H9 (cell line): ENCODE measurements at regions not wholly inside any gene's neighbourhood (a gene's known extent, or its start where the extent isn't known, plus 50 kb on each side); places are given as distances from the start of the nearest gene placed in this dataset.

Experiments
- DNase-seq: peaks from one replicate; pipeline ENCODE4 v3.0.0-alpha.2; 2017
- H2AFZ ChIP-seq: one replicate; pipeline ENCODE4 v1.6.1; 2013; ENCODE audit warnings: mild to moderate bottlenecking, low read length, control low read depth, moderate library complexity
- H2AK5ac ChIP-seq: 2 replicates; pipeline ENCODE4 v1.6.1; 2013; ENCODE audit warnings: low read length, control low read depth, mixed read lengths; ENCODE audit not compliant: insufficient read length
- H2BK120ac ChIP-seq: one replicate; pipeline ENCODE4 v1.6.1; 2013; ENCODE audit warnings: low read depth, mild to moderate bottlenecking, low read length, control low read depth, inconsistent platforms; ENCODE audit not compliant: poor library complexity, severe bottlenecking
- H2BK12ac ChIP-seq: 2 replicates; pipeline ENCODE4 v1.6.1; 2013; ENCODE audit warnings: low read length, control low read depth, mixed read lengths, low read depth; ENCODE audit not compliant: insufficient read length
- H2BK15ac ChIP-seq: 2 replicates; pipeline ENCODE4 v1.6.1; 2013; ENCODE audit warnings: low read depth, low read length, control low read depth
- H2BK20ac ChIP-seq: one replicate; pipeline ENCODE4 v1.6.1; 2013; ENCODE audit warnings: low read depth, mild to moderate bottlenecking, low read length, control low read depth, inconsistent platforms; ENCODE audit not compliant: poor library complexity, severe bottlenecking
- H2BK5ac ChIP-seq: 2 replicates; pipeline ENCODE4 v1.6.1; 2013; ENCODE audit warnings: low read length, control low read depth, mixed read lengths; ENCODE audit not compliant: insufficient read length
- H3K14ac ChIP-seq: 2 replicates; pipeline ENCODE4 v1.6.1; 2013; ENCODE audit warnings: low read length, control low read depth; ENCODE audit not compliant: insufficient read depth
- H3K18ac ChIP-seq: 2 replicates; pipeline ENCODE4 v1.6.1; 2013; ENCODE audit warnings: low read depth, mild to moderate bottlenecking, mixed read lengths, low read length, control low read depth; ENCODE audit not compliant: insufficient read length
- H3K23ac ChIP-seq: 2 replicates; pipeline ENCODE4 v1.6.1; 2013; ENCODE audit warnings: low read length, control low read depth, mixed read lengths, low read depth; ENCODE audit not compliant: insufficient read length
- H3K23me2 ChIP-seq: 2 replicates; pipeline ENCODE4 v1.6.1; 2013; ENCODE audit warnings: low read depth, mild to moderate bottlenecking, mixed read lengths, low read length, control low read depth; ENCODE audit not compliant: insufficient read length, poor library complexity, severe bottlenecking
- H3K27ac ChIP-seq: 2 replicates; pipeline ENCODE4 v1.5.1; 2013; ENCODE audit warnings: low read length, control low read depth, mixed read lengths, low read depth; ENCODE audit not compliant: insufficient read length
- H3K27me3 ChIP-seq: 2 replicates; pipeline ENCODE4 v1.6.1; 2013; ENCODE audit warnings: low read length, control low read depth, inconsistent platforms; ENCODE audit not compliant: insufficient read depth
- H3K4ac ChIP-seq: 2 replicates; pipeline ENCODE4 v1.6.1; 2013; ENCODE audit warnings: low read depth, mild to moderate bottlenecking, control low read depth, inconsistent platforms, low read length, moderate library complexity
- H3K4me1 ChIP-seq: 2 replicates; pipeline ENCODE4 v1.6.1; 2013; ENCODE audit warnings: low read length, control low read depth, inconsistent platforms; ENCODE audit not compliant: insufficient read depth
- H3K4me2 ChIP-seq: 2 replicates; pipeline ENCODE4 v1.6.1; 2013; ENCODE audit warnings: low read length, control low read depth, mixed read lengths; ENCODE audit not compliant: insufficient read length, insufficient read depth
- H3K56ac ChIP-seq: 2 replicates; pipeline ENCODE4 v1.6.1; 2013; ENCODE audit warnings: low read depth, mild to moderate bottlenecking, mixed read lengths, low read length, control low read depth; ENCODE audit not compliant: insufficient read length
- H3K79me1 ChIP-seq: 2 replicates; pipeline ENCODE4 v1.6.1; 2013; ENCODE audit warnings: low read depth, mild to moderate bottlenecking, moderate library complexity, low read length, control low read depth, inconsistent platforms; ENCODE audit not compliant: insufficient read depth, poor library complexity, severe bottlenecking
- H3K79me2 ChIP-seq: 2 replicates; pipeline ENCODE4 v1.6.1; 2013; ENCODE audit warnings: low read length, control low read depth, inconsistent platforms; ENCODE audit not compliant: insufficient read depth
- H3K9ac ChIP-seq: 2 replicates; pipeline ENCODE4 v1.6.1; 2013; ENCODE audit warnings: low read length, control low read depth, mixed read lengths; ENCODE audit not compliant: insufficient read length; ENCODE audit errors: extremely low read depth
- H3K9me3 ChIP-seq: one replicate; pipeline ENCODE4 v1.6.1; 2013; ENCODE audit warnings: low read depth, low read length, inconsistent platforms; ENCODE audit not compliant: control insufficient read depth
- H3T11ph ChIP-seq: one replicate; pipeline ENCODE4 v1.6.1; 2013; ENCODE audit warnings: mild to moderate bottlenecking, low read length, control low read depth, inconsistent platforms
- H4K20me1 ChIP-seq: one replicate; pipeline ENCODE4 v1.6.1; 2013; ENCODE audit not compliant: control insufficient read depth, insufficient read length, insufficient read depth
- H4K5ac ChIP-seq: 2 replicates; pipeline ENCODE4 v1.6.1; 2013; ENCODE audit warnings: low read depth, mild to moderate bottlenecking, mixed read lengths, low read length, control low read depth; ENCODE audit not compliant: insufficient read length
- H4K8ac ChIP-seq: replicated peaks from 2 replicates; pipeline ENCODE4 v1.6.1; 2013; ENCODE audit warnings: low read length, control low read depth, mixed read lengths, low read depth; ENCODE audit not compliant: insufficient read length
- H4K91ac ChIP-seq: 2 replicates; pipeline ENCODE4 v1.6.1; 2013; ENCODE audit warnings: low read depth, mild to moderate bottlenecking, moderate library complexity, mixed read lengths, low read length, control low read depth; ENCODE audit not compliant: insufficient read length
- H3K27ac Mint-ChIP-seq, 3 experiments: 2 replicates in 2 of 3; 3 replicates in 1 of 3; pipeline ENCODE4 v1.8.0; 2020 to 2021; ENCODE audit warnings: mixed read lengths in 3 of 3, mild to moderate bottlenecking in 1 of 3, moderate library complexity in 1 of 3
- H3K27me3 Mint-ChIP-seq: 2 replicates; pipeline ENCODE4 v1.8.0; 2021; ENCODE audit warnings: low read depth, mild to moderate bottlenecking, moderate library complexity, mixed read lengths
- H3K36me3 Mint-ChIP-seq, 3 experiments: 2 replicates in 2 of 3; 3 replicates in 1 of 3; pipeline ENCODE4 v1.8.0; 2020 to 2021; ENCODE audit warnings: low read depth in 3 of 3, mixed read lengths in 3 of 3; ENCODE audit not compliant: insufficient read depth in 1 of 3
- H3K4me1 Mint-ChIP-seq, 2 experiments: 2 replicates each; pipeline ENCODE4 v1.8.0; 2020; ENCODE audit warnings: mixed read lengths in 2 of 2
- H3K4me3 Mint-ChIP-seq, 2 experiments: 2 replicates in 1 of 2; 3 replicates in 1 of 2; pipeline ENCODE4 v1.8.0; 2020 to 2021; ENCODE audit warnings: mild to moderate bottlenecking in 2 of 2, mixed read lengths in 2 of 2, moderate library complexity in 1 of 2
- H3K9me3 Mint-ChIP-seq, 2 experiments: 2 replicates in 1 of 2; 3 replicates in 1 of 2; pipeline ENCODE4 v1.8.0; 2020; ENCODE audit warnings: mild to moderate bottlenecking in 2 of 2, mixed read lengths in 2 of 2, moderate library complexity in 1 of 2
- CTCF ChIP-seq: fragments of 200-600 bp; sonication (generic); conservative IDR thresholded peaks from 3 replicates; pipeline ENCODE4 v1.8.0; 2021; ENCODE audit warnings: antibody characterized with exemption, mild to moderate bottlenecking
- WGBS: extraction: QIAGEN DNeasy Blood & Tissue Kit; methylation state at CpG from one replicate; pipeline ENCODE4 v1.1.7; 2013; ENCODE audit warnings: missing lambda C conversion rate, low lambda C conversion rate, mixed read lengths; ENCODE audit not compliant: insufficient read length; ENCODE audit errors: extremely low coverage; 5-methylcytosine and 5-hydroxymethylcytosine counted together

- WGBS: no CpG with 5 or more reads among the region's 4 CpGs
- no peak for TF ChIP-seq CTCF
- Histone ChIP-seq H2BK15ac (no peak overlapping the region), H2BK12ac (no peak overlapping the region), H3K27ac (no peak overlapping the region), H2AFZ (no peak overlapping the region), H3K56ac (no peak overlapping the region), H2BK5ac (no peak overlapping the region), H4K8ac (no peak overlapping the region), H3K23ac (no peak overlapping the region), H3K9ac (no peak overlapping the region), H3K9me3 (no peaks in the 10 kb centered on the region), H3K27me3 (no peaks in the 10 kb centered on the region), H3K4me2 (no peak overlapping the region), H3K23me2 (no peaks in the 10 kb centered on the region), H2AK5ac (no peak overlapping the region), H3K4ac (no peak overlapping the region), H3K4me1 (no peaks in the 10 kb centered on the region), H3K18ac (no peak overlapping the region), H3K79me2 (no peaks in the 10 kb centered on the region), H4K91ac (no peak overlapping the region), H3K14ac (no peak overlapping the region), H4K20me1 (no peaks in the 10 kb centered on the region), H2BK20ac (no peak overlapping the region), H3K79me1 (no peaks in the 10 kb centered on the region), H2BK120ac (no peak overlapping the region), H4K5ac (no peak overlapping the region), H3T11ph (no peak overlapping the region)
- Mint-ChIP-seq H3K36me3 (no peaks in the 10 kb centered on the region), H3K27me3 (no peaks in the 10 kb centered on the region), H3K4me3 (no peak overlapping the region), H3K9me3 (peaks cover 0 to 2% of the 10 kb centered on the region in 2 experiments; a peak in 1 of 5 replicates), H3K4me1 (peaks cover 0 to 4% of the 10 kb centered on the region in 2 experiments; a peak in 2 of 4 replicates), H3K27ac (no peak overlapping the region)
- DNase-seq: no peak
Observed at GRCh38 chr18:41121116-41121826, 833.8 kb upstream of the PIK3C3 start.
